HEK293 (cell line): ENCODE measurements at regions not wholly inside any gene's neighbourhood (a gene's known extent, or its start where the extent isn't known, plus 50 kb on each side); places are given as distances from the start of the nearest gene placed in this dataset.

Experiments used
- CTCF ChIP-seq: fragments of 450-650 bp; formaldehyde crosslinking; IDR thresholded peaks from 2 replicates; pipeline ENCODE4 v1.5.1; 2016; ENCODE audit warnings: missing biosample characterization, missing genetic modification characterization
- KLF10 ChIP-seq: fragments of 450-650 bp; IDR thresholded peaks from 2 replicates; pipeline ENCODE4 v1.5.1; 2018; ENCODE audit warnings: missing biosample characterization, mild to moderate bottlenecking, missing genetic modification characterization
- OSR2 ChIP-seq: fragments of 450-650 bp; formaldehyde crosslinking; IDR thresholded peaks from 2 replicates; pipeline ENCODE4 v1.5.1; 2016; ENCODE audit warnings: missing biosample characterization, missing genetic modification characterization
- ZBTB8A ChIP-seq: fragments of 450-650 bp; formaldehyde crosslinking; IDR thresholded peaks from 2 replicates; pipeline ENCODE4 v1.5.1; 2016; ENCODE audit warnings: missing biosample characterization, missing genetic modification characterization
- ZNF148 ChIP-seq: fragments of 450-650 bp; formaldehyde crosslinking; IDR thresholded peaks from 2 replicates; pipeline ENCODE4 v1.5.0; 2017; ENCODE audit warnings: missing biosample characterization, missing genetic modification characterization, borderline replicate concordance
- ZNF24 ChIP-seq: fragments of 450-650 bp; formaldehyde crosslinking; IDR thresholded peaks from 2 replicates; pipeline ENCODE4 v1.5.1; 2016; ENCODE audit warnings: missing biosample characterization, missing genetic modification characterization
- ZNF335 ChIP-seq: fragments of 450-650 bp; formaldehyde crosslinking; conservative IDR thresholded peaks from 2 replicates; pipeline ENCODE4 v1.5.1; 2016; ENCODE audit warnings: missing biosample characterization, missing genetic modification characterization
- ZNF510 ChIP-seq: fragments of 450-650 bp; formaldehyde crosslinking; IDR thresholded peaks from 2 replicates; pipeline ENCODE4 v1.5.1; 2018; ENCODE audit warnings: mild to moderate bottlenecking, missing genetic modification characterization, missing biosample characterization; ENCODE audit not compliant: insufficient replicate concordance
- ZNF670 ChIP-seq: fragments of 450-650 bp; formaldehyde crosslinking; IDR thresholded peaks from 2 replicates; pipeline ENCODE4 v1.5.1; 2016; ENCODE audit warnings: missing biosample characterization, missing genetic modification characterization, low read depth
- ZNF707 ChIP-seq: fragments of 450-650 bp; formaldehyde crosslinking; IDR thresholded peaks from 2 replicates; pipeline ENCODE4 v1.5.1; 2016; ENCODE audit warnings: missing biosample characterization, missing genetic modification characterization
- ZNF843 ChIP-seq: fragments of 450-650 bp; formaldehyde crosslinking; IDR thresholded peaks from 2 replicates; pipeline ENCODE4 v1.5.1; 2016; ENCODE audit warnings: missing biosample characterization, missing genetic modification characterization
- ZSCAN16 ChIP-seq: fragments of 450-650 bp; formaldehyde crosslinking; IDR thresholded peaks from 2 replicates; pipeline ENCODE4 v1.5.1; 2016; ENCODE audit warnings: missing biosample characterization, missing genetic modification characterization

- TF ChIP-seq ZNF707 (tag by site-specific recombination), result no peak
- TF ChIP-seq CTCF (tag by site-specific recombination), result no peak
- no peak for TF ChIP-seq OSR2 (tag by site-specific recombination)
- no peak for TF ChIP-seq ZNF24
- TF ChIP-seq ZBTB8A, result no peak
- TF ChIP-seq ZNF843 (tag by site-specific recombination), result no peak
- no peak for TF ChIP-seq KLF10
- no peak for TF ChIP-seq ZNF148 (tag by site-specific recombination)
- TF ChIP-seq ZNF670 (tag by site-specific recombination), result no peak
- no peak for TF ChIP-seq ZSCAN16 (tag by site-specific recombination)
- TF ChIP-seq ZNF335 (tag by site-specific recombination), result no peak
- TF ChIP-seq ZNF510 (tag by site-specific recombination), result no peak
Measured at GRCh38 chr4:159977907-159978617, 875.2 kb downstream of the RAPGEF2 start.
